ENCODE measurements at regions not wholly inside any gene's neighbourhood (a gene's known extent, or its start where the extent isn't known, plus 50 kb on each side); places are given as distances from the start of the nearest gene placed in this dataset.

GRCh38 chr12:114272605-114273004, 133.3 kb downstream of the TBX5 start:
- no peak for DNase-seq
- TF ChIP-seq GATA1 (IDR thresholded peaks at IDR 0.05; ENCODE audit: low read depth, low read length) = no peak
- no peak for TF ChIP-seq POLR2A (IDR thresholded peaks at IDR 0.05; ENCODE audit: low read length)

- TF ChIP-seq GATA1 (IDR thresholded peaks at IDR 0.05; ENCODE audit: low read depth, low read length) = no peak
- no peak for TF ChIP-seq POLR2A (IDR thresholded peaks at IDR 0.05; ENCODE audit: low read length)
- DNase-seq = no peak
These were observed 133.9 kb downstream of the TBX5 start for GRCh38 chr12:114272071-114272470.

GRCh38 chr12:114269153-114269552, 136.8 kb downstream of the TBX5 start:
- peak in 1 of 2 experiments; percentile 1 for DNase-seq
- TF ChIP-seq GATA1 (IDR thresholded peaks at IDR 0.05; ENCODE audit: low read depth, low read length) (no peak), POLR2A (IDR thresholded peaks at IDR 0.05; ENCODE audit: low read length) (no peak)

- no peak for TF ChIP-seq GATA1 (IDR thresholded peaks at IDR 0.05; ENCODE audit: low read depth, low read length)
- TF ChIP-seq POLR2A (IDR thresholded peaks at IDR 0.05; ENCODE audit: low read length) = no peak
- DNase-seq = no peak
These were observed 139.4 kb downstream of the TBX5 start for GRCh38 chr12:114266536-114266935.

GRCh38 chr12:114265036-114265435, 140.9 kb downstream of the TBX5 start:
- no peak for DNase-seq
- TF ChIP-seq POLR2A (IDR thresholded peaks at IDR 0.05; ENCODE audit: low read length) (no peak), GATA1 (IDR thresholded peaks at IDR 0.05; ENCODE audit: low read depth, low read length) (no peak)

- DNase-seq = no peak
- no peak for TF ChIP-seq POLR2A (IDR thresholded peaks at IDR 0.05; ENCODE audit: low read length)
- TF ChIP-seq GATA1 (IDR thresholded peaks at IDR 0.05; ENCODE audit: low read depth, low read length) = no peak
These were observed 142.7 kb downstream of the TBX5 start for GRCh38 chr12:114263056-114263805.

GRCh38 chr12:114257687-114258086, 148.3 kb downstream of the TBX5 start:
- no peak for DNase-seq
- no peak for TF ChIP-seq POLR2A (IDR thresholded peaks at IDR 0.05; ENCODE audit: low read length)

- no peak for TF ChIP-seq GATA1 (IDR thresholded peaks at IDR 0.05; ENCODE audit: low read depth, low read length)
- no peak for TF ChIP-seq POLR2A (IDR thresholded peaks at IDR 0.05; ENCODE audit: low read length)
- no peak for DNase-seq
These were observed 150.9 kb downstream of the TBX5 start for GRCh38 chr12:114254998-114255397.

GRCh38 chr12:114253976-114254778, 151.8 kb downstream of the TBX5 start:
- no peak for DNase-seq
- TF ChIP-seq GATA1 (IDR thresholded peaks at IDR 0.05; ENCODE audit: low read depth, low read length) (no peak), POLR2A (IDR thresholded peaks at IDR 0.05; ENCODE audit: low read length) (no peak)

- no peak for DNase-seq
- TF ChIP-seq POLR2A (IDR thresholded peaks at IDR 0.05; ENCODE audit: low read length) = no peak
- TF ChIP-seq GATA1 (IDR thresholded peaks at IDR 0.05; ENCODE audit: low read depth, low read length) = no peak
These were observed 157.4 kb downstream of the TBX5 start for GRCh38 chr12:114248527-114248926.

GRCh38 chr12:114245555-114245954, 160.4 kb downstream of the TBX5 start:
- no peak for DNase-seq
- TF ChIP-seq POLR2A (IDR thresholded peaks at IDR 0.05; ENCODE audit: low read length) (no peak), GATA1 (IDR thresholded peaks at IDR 0.05; ENCODE audit: low read depth, low read length) (no peak)

GRCh38 chr12:114241973-114242434, 163.9 kb downstream of the TBX5 start:
- DNase-seq = peak; percentile 14 to 30
- TF ChIP-seq POLR2A (IDR thresholded peaks at IDR 0.05; ENCODE audit: low read length) (no peak), GATA1 (IDR thresholded peaks at IDR 0.05; ENCODE audit: low read depth, low read length) (no peak)

- DNase-seq = no peak
- TF ChIP-seq POLR2A (IDR thresholded peaks at IDR 0.05; ENCODE audit: low read length) = no peak
- no peak for TF ChIP-seq GATA1 (IDR thresholded peaks at IDR 0.05; ENCODE audit: low read depth, low read length)
These were observed 165.7 kb downstream of the TBX5 start for GRCh38 chr12:114240288-114240687.

- TF ChIP-seq POLR2A (IDR thresholded peaks at IDR 0.05; ENCODE audit: low read length) (no peak), GATA1 (IDR thresholded peaks at IDR 0.05; ENCODE audit: low read depth, low read length) (no peak)
- no peak for DNase-seq
These were observed 167.1 kb downstream of the TBX5 start for GRCh38 chr12:114238808-114239207.

GRCh38 chr12:114237230-114237629, 168.7 kb downstream of the TBX5 start:
- no peak for DNase-seq
- TF ChIP-seq POLR2A (IDR thresholded peaks at IDR 0.05; ENCODE audit: low read length) = no peak
- no peak for TF ChIP-seq GATA1 (IDR thresholded peaks at IDR 0.05; ENCODE audit: low read depth, low read length)
